Dermis microvascular lymphatic vessel endothelial cell (primary cell): ENCODE measurements at regions not wholly inside any gene's neighbourhood (a gene's known extent, or its start where the extent isn't known, plus 50 kb on each side); places are given as distances from the start of the nearest gene placed in this dataset.

ENCODE experiments used
- DNase-seq, 2 donors: peaks; one replicate each; pipeline versions ENCODE4 v3.0.0 to v3.0.0-alpha.2; 2010; ENCODE audit warnings: low read depth in 2 of 2

DNA sequence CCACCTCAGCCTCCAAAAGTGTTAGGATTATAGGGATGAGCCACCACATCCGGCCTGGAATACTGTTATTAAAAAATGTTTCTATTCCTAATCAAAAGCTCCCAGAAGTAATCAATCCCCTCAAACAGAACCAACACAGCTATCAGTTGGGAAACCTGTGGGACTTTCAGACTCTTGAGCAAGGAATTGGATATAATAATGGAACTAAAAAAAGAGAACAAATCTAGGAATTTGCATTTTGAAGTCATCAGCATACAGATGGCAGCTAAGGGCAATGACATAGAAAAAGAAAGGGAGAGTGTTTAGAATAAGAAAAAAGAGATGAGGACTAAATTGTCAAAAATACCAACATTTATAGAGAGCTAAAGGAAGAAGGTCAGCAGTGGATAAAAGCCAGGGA lies 54.7 kb upstream of the AMN1 start:
- DNase-seq = no peak

DNA sequence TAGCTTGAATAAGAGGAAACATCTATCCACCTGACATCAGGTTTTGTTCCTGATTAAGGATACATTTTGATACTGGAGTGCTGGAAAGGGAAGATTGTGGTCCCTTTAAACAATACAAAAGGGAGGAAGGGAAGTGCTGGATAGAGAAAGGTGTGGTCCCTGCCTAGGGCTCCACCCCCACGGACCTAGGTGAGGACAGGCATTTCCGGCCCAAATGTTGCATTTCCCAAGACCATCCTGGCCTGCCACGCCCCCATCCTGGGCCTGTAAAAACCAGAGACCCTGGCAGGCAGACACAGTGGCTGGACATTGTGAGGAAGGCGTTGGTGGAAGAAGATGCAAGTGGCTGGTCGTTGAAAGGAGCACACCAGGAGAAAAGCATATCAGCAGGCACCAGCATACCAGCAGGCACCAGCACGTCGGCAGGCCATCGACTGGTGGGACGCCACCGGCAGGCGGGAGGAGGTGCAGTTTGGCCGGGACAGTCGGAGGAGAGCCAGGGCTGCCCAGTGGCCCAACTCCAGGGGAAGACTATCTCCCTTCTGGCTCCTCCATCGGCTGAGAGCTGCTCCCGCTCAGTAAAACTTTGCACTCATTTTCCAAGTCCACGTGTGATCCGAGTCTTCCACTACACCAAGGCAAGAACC lies 53.2 kb upstream of the AMN1 start:
- DNase-seq = no peak

DNA sequence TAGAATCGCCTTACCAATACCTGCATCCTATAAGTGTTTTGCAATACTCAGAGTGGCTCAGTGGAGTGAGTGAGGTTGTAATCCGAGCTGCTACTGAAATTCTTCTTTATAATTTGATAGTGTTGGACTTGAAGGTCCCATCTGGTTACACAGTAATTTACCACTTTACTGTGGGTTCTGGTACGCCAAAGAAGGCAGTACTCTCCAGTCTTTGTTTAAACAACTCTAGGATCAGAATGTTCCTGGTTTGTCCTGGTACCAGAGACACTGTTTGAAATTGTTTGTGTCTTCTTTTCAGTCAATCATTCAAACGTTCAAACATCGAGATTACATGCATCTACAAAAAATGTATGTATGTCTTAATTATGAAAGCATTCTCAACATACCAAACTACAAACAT lies 51.3 kb upstream of the AMN1 start:
- no peak for DNase-seq

DNA sequence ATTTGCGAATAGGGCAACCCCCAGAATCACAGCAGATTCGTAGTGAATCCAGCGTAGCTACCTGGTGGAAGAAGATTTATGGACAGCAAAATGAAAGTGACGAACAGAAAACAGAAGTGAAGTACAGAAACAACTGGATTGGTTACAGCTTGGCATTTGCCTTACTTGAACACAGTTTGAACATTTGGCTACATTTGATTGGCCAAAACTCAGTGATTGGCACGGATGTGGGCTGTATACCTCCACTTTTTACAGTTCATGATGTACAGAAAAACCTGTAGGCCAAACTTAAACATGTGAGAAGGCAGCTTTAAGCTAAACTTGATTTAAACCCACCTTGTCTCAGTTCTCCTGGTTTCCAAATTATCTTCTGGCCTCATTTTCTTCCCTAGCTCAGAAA lies 49.9 kb upstream of the AMN1 start:
- no peak for DNase-seq
